Osteocyte (in vitro differentiated cells): ENCODE measurements at regions not wholly inside any gene's neighbourhood (a gene's known extent, or its start where the extent isn't known, plus 50 kb on each side); places are given as distances from the start of the nearest gene placed in this dataset.
A peak's percentile ranks its signal among the peaks of the same experiment; 100 is the strongest.

Experiments used
- DNase-seq: peaks from one replicate; pipeline ENCODE4 v3.0.0; 2021; ENCODE audit warnings: mixed read lengths; ENCODE audit not compliant: unreplicated experiment; ENCODE audit errors: extremely low spot score
- H3K27ac Mint-ChIP-seq: one replicate; pipeline ENCODE4 v1.8.0; 2021; ENCODE audit warnings: mild to moderate bottlenecking, mixed read lengths; ENCODE audit not compliant: unreplicated experiment
- H3K27me3 Mint-ChIP-seq: one replicate; pipeline ENCODE4 v1.8.0; 2021; ENCODE audit warnings: mixed read lengths; ENCODE audit not compliant: unreplicated experiment
- H3K36me3 Mint-ChIP-seq: one replicate; pipeline ENCODE4 v1.8.0; 2021; ENCODE audit warnings: mixed read lengths; ENCODE audit not compliant: unreplicated experiment
- H3K4me1 Mint-ChIP-seq: one replicate; pipeline ENCODE4 v1.8.0; 2021; ENCODE audit warnings: mixed read lengths; ENCODE audit not compliant: unreplicated experiment
- H3K4me3 Mint-ChIP-seq: one replicate; pipeline ENCODE4 v1.8.0; 2021; ENCODE audit warnings: mild to moderate bottlenecking, moderate library complexity, mixed read lengths; ENCODE audit not compliant: unreplicated experiment
- H3K9me3 Mint-ChIP-seq: one replicate; pipeline ENCODE4 v1.8.0; 2021; ENCODE audit warnings: mixed read lengths; ENCODE audit not compliant: unreplicated experiment
- TF ChIP-seq, protein P1 (sequence below): fragments of 200-600 bp; sonication (generic); IDR thresholded peaks from 2 replicates; pipeline ENCODE4 v1.5.0; 2021; ENCODE audit warnings: antibody characterized with exemption, mild to moderate bottlenecking, moderate library complexity

DNA sequence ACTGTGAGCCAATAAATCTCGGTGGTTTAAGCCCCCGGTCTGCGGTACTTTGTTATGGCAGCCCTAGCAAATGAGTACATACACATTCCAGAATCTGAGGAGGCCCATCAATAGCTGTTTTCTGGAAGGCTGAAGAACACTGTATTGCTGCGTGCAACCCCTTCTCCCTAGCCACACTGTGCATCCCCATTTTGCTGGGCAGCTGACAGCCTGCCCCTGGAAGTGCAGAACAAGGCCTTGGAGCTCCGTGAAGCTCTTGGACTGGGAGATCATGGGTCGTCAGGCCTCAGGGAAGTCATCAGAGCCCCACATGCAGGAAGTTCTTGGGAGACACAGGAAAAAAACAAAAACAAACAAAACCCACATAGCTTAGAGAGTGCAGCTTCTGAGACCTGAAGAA lies 90.6 kb upstream of the ST6GAL2 start:
- TF ChIP-seq, protein P1, sequence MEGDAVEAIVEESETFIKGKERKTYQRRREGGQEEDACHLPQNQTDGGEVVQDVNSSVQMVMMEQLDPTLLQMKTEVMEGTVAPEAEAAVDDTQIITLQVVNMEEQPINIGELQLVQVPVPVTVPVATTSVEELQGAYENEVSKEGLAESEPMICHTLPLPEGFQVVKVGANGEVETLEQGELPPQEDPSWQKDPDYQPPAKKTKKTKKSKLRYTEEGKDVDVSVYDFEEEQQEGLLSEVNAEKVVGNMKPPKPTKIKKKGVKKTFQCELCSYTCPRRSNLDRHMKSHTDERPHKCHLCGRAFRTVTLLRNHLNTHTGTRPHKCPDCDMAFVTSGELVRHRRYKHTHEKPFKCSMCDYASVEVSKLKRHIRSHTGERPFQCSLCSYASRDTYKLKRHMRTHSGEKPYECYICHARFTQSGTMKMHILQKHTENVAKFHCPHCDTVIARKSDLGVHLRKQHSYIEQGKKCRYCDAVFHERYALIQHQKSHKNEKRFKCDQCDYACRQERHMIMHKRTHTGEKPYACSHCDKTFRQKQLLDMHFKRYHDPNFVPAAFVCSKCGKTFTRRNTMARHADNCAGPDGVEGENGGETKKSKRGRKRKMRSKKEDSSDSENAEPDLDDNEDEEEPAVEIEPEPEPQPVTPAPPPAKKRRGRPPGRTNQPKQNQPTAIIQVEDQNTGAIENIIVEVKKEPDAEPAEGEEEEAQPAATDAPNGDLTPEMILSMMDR: no peak
- H3K36me3 Mint-ChIP-seq: no peaks in the 10 kb centered on the region
- no peaks in the 10 kb centered on the region for H3K9me3 Mint-ChIP-seq
- peak overlapping the region; percentile 91 for H3K27ac Mint-ChIP-seq
- peaks cover 74% of the 10 kb centered on the region for H3K4me1 Mint-ChIP-seq
- no peak overlapping the region for H3K4me3 Mint-ChIP-seq
- H3K27me3 Mint-ChIP-seq: no peaks in the 10 kb centered on the region
- no peak for DNase-seq

DNA sequence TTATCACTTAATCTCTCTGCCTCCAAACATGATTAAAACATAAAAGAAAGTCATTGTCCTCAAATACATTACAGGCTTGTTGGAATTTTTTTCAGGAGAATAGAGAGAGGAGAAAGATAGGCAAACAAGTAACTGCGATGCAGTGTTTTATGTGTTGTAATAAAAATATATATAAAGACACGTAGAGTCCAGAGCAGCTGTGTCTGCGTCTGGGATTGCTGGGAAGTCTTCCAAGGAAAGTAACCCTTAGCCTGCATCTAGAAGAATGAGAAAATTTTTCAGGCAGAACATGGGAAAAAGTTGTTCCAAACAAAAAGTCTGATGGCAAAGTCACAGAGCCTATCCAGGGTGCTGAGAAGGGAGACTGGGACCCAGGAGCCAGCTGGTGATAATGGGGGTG lies 91.8 kb upstream of the ST6GAL2 start:
- TF ChIP-seq, protein P1: no peak
- peaks cover 1% of the 10 kb centered on the region for H3K9me3 Mint-ChIP-seq
- DNase-seq: no peak
- H3K27me3 Mint-ChIP-seq: no peaks in the 10 kb centered on the region
- H3K36me3 Mint-ChIP-seq: no peaks in the 10 kb centered on the region
- H3K4me1 Mint-ChIP-seq: peaks cover 80% of the 10 kb centered on the region
- peak overlapping the region; percentile 23 for H3K4me3 Mint-ChIP-seq
- H3K27ac Mint-ChIP-seq: peak overlapping the region; percentile 91

DNA sequence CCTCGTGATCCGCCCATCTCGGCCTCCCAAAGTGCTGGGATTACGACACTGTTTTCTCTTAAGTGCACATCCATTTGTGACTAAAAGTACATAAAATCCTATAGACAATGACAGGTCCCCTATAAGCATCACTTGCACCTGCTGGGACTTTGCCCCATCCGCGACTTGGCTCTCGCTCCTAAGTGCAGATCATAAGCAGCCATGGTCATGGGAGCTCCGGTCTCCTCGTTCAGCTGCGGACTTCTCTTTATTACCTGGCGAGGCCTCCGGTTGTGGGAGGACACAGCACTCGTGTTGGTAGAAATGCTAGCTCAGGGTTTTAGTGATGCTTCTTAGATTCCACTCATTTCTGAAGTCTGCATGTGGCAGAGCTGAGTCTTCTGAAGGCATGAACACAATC lies 92.7 kb upstream of the ST6GAL2 start:
- Mint-ChIP-seq H3K4me1 (peaks cover 78% of the 10 kb centered on the region), H3K36me3 (no peaks in the 10 kb centered on the region), H3K27ac (peak overlapping the region; percentile 91), H3K9me3 (peaks cover 3% of the 10 kb centered on the region), H3K4me3 (no peak overlapping the region), H3K27me3 (no peaks in the 10 kb centered on the region)
- no peak for DNase-seq
- TF ChIP-seq, protein P1: no peak

DNA sequence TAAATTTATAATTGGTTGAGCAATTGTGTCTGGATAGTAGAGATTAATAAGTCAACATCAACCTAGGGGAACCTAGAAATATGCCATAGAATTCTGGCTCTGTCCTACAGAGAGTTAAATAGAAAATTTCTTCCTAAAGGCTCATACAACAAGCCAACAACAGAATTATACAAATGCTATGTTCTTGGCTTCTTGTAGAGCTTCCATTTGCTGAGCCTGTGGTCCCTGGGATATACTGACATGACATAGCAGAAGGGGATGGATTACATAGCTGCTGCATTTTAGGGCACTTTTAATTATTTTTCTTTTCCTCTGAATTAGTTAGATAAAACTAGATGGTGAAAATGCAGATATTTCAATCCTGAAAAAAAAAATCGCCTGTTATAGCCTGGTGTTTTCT lies 95.5 kb upstream of the ST6GAL2 start:
- no peak for DNase-seq
- H3K4me3 Mint-ChIP-seq: no peak overlapping the region
- peak overlapping the region; percentile 18 for H3K27ac Mint-ChIP-seq
- TF ChIP-seq, protein P1: no peak
- H3K27me3 Mint-ChIP-seq: no peaks in the 10 kb centered on the region
- H3K4me1 Mint-ChIP-seq: peaks cover 64% of the 10 kb centered on the region
- H3K36me3 Mint-ChIP-seq: no peaks in the 10 kb centered on the region
- peaks cover 9% of the 10 kb centered on the region for H3K9me3 Mint-ChIP-seq

DNA sequence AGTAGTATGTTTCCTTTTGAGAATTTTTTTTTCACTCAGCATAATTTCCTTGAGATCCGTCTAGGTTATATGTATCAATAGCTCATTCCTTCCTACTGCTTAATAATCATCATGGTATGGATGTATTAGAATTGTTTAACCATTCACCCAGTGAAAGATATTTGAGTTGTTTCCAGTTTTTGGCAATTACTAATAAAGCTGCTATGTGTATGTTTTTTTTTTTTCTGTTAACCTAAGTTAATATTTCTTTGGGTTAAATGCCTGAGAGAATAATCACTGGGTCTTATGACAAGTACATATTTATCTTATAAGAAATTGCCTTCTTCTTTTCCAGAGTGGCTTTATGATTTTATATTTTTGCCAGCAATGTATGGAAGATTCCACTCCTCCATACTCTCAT lies 96.4 kb upstream of the ST6GAL2 start:
- Mint-ChIP-seq H3K27ac (peak overlapping the region; percentile 84), H3K4me1 (peaks cover 59% of the 10 kb centered on the region), H3K9me3 (peaks cover 9% of the 10 kb centered on the region), H3K36me3 (no peaks in the 10 kb centered on the region), H3K4me3 (no peak overlapping the region), H3K27me3 (no peaks in the 10 kb centered on the region)
- no peak for DNase-seq
- TF ChIP-seq, protein P1: no peak
